GM03348 (cell line): ENCODE measurements at regions not wholly inside any gene's neighbourhood (a gene's known extent, or its start where the extent isn't known, plus 50 kb on each side); places are given as distances from the start of the nearest gene placed in this dataset.
"Not testable (repeated sequence)": the region's sequence is repeated elsewhere in the genome, so short reads cannot be mapped to it uniquely, and the experiment has no call there.

Experiments used
- DNase-seq: peaks from one replicate; pipeline ENCODE4 v3.0.0; 2012; ENCODE audit warnings: low spot score

DNA sequence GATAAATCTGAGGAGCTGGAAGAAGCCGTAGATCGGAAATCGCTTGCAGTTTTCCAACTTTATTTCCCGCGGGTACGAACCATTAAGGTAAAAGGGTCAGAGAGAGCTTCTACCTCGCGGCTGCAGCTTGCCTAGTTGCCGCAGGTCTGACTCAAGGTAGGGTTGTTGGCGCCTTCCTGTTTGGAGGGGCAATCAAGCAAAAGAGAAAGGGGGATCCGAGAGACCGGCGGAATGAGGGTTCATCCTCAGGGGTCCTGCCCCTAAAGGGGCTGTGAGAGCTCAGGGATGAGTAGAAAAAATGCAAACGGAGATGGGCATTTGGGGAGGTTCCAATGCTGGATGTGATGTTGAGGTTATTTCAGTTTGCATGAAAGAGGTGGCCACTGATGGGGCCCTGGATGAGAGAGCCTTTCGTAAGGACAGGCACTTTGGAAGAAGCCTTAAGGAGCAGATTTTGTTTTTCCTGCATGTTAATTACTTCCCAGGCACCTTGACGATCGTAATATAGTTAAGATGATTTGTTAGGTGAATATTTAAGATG is 265.4 kb downstream of the CGGBP1 start:
- no peak for DNase-seq

GRCh38 chr3:87792534-87793336 is 266.1 kb downstream of the CGGBP1 start, which contains the start of gene HTR1F:
Gene HTR1F (plus strand): TSS chr3:87792706.
- DNase-seq = peak; percentile 60

DNA sequence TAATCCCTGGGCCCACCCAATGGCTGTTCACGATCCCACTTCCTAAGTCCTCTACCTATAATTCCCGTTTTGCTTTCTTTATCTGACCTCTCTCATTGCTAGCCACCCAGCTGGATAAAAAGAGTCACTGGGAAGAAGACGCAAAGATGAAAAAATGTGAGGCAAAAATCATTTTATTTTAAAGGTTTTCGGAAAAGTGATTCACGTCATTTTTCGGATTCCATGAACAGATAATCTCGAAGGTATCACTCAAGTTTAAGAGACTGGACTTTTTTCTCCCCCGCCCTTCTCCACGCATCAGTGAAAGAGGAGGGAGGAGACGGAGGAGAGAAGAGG is 266.6 kb downstream of the CGGBP1 start:
- no peak for DNase-seq

- no peak for DNase-seq
These were observed 267.4 kb downstream of the CGGBP1 start for GRCh38 chr3:87791248-87792027.

DNA sequence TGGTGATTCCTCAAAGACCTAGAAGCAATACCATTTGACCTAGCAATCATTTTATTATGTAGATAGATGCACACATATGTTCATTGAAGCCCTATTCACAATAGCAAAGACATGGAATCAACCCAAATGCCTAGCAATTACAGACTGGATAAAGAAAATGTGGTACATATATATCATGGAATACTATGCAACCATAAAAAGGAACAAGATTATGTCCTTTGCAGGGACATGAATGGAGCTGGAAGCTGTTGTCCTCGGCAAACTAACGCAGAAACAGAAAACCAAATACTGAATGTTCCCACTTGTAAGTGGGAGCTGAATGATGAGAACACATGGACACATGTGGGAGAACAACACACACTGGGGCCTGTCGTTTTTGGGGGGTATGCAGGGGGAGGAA is 269.8 kb downstream of the CGGBP1 start:
- DNase-seq = not testable (repeated sequence)

DNA sequence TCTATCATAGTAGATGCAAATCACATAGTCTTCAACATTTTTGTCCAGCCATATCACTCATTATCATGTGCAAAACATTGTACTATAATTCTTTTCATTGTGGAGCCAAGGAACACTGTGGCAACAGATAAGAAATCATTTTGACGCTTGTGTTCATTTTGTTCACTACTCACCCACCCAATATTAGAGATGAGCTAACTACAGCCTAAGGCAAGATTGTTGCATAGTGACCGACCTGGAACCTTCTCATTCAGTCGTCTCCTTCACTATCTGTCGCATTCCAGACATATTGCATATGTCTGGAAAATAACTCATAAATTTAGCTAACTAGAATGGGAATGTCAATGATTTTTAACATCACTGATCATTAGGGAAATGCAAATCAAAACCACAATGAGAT is 270.3 kb downstream of the CGGBP1 start:
- no peak for DNase-seq

DNA sequence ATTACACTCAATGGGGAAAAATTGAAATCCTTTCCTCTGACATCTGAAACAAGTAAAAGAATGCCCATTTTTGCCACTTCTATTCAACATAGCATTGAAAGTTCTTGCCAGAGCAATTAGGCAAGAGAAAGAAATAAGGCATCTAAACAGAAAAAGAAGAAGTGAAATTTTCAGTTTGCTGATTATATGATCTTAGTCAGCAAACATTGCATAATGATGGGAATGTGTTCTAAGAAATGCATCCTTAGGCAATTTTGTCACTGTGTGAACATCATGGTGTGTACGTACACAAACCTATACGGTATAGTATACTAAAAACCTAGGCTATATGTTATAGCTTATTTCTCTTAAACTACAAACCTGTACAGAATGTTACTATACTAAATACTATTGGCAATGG is 278.0 kb downstream of the CGGBP1 start:
- no peak for DNase-seq

DNA sequence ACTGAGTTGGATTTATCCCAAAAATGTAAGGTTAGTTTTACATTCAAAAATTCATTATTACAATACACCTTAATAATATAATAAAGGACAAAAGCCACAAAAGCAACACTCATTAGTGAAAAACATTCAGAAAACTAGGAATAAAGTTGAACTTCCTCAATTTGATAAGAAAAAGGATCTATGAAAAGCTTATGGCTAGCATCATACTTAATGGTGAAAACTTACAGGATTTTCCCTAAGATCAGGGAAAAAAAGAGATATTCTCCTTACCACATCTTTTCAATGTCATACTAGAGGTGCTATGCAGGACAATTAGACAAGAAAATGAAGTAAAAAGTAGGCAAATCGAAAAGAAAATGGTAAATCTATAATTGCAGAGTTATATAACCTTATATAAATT is 279.9 kb downstream of the CGGBP1 start:
- no peak for DNase-seq

DNA sequence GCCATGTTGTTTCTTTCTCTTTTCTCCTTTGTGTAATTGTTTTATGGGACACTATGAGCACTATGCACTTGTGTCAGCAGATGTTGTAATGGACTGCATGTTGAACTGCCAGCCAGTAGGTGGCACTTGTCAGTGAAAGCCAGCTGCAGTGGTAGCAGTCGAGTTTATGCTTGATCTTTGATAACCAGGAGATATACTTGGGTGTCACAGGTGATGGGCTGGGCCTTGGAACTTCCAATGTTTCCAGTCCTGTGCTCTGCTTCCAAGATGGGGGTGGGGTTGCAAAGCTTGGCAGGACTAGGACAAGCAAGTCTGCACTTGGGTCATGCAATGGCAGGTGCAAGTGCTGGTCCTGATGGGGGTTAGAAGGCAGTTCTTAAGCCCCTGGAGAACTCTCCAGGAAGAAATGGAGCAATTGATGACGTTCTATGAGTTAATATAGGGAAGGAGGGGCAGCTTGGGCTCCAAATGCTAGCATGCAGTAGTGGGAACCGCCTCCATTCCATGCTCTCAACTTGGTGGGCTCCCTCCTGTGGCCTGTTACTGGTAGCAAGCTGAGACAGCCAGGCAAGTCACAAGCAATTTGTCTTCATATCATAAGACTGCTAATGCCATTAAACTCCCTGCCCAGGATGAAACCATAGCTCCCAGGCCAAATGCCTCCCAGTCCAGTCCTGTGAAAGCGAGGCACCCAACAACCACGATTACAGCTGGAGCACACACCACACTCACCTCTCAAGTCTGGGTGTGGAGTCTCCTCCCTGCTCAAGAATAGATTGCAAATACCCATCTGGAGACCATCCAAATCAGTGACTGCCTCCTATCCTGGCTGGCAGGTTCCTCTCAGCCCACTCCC is 287.2 kb downstream of the CGGBP1 start:
- peak; percentile 44 for DNase-seq

DNA sequence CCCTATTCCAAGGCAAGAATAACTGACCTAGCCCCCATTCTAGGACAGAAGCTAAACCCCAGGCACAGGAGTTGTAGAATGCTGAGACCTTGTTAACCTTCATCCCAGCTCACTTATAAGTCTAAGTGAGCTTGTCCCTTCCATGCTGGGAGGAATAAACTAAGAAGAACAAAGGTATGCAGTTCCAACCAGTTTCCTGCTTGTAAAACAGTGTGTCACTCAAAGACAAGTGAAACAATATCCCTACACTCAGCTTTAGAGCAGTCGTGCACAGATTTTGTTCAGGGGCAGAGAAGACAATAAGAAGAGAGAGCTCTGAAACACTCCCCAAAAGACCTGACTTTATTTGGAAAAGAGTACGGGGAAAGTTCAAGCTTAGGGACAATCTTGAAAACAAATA is 292.1 kb downstream of the CGGBP1 start:
- DNase-seq = no peak

GRCh38 chr3:87765256-87765655 is 293.5 kb downstream of the CGGBP1 start:
- no peak for DNase-seq

- DNase-seq = no peak
These were observed 297.0 kb downstream of the CGGBP1 start for GRCh38 chr3:87761795-87762194.

DNA sequence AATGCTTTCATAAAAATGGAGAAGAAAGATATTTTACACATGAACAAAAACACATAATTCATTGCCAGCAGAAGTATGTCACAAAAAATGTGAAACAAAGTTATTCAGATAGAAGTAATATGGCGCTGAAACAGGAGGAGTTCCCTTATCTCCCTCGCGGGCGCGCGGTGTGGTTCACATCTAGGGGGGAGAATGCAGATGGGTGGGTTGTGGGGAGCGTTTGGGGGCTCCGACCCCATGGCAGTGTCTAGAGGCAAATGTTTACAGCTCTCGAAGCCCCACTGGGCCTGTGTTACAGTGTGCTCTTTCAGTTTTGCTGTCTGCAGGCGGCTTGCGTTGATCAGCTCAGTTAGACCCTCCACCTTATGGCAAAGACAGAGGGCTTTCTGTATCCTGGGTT is 297.5 kb downstream of the CGGBP1 start:
- DNase-seq = no peak

- no peak for DNase-seq
These were observed 302.2 kb downstream of the CGGBP1 start for GRCh38 chr3:87756616-87757015.

DNA sequence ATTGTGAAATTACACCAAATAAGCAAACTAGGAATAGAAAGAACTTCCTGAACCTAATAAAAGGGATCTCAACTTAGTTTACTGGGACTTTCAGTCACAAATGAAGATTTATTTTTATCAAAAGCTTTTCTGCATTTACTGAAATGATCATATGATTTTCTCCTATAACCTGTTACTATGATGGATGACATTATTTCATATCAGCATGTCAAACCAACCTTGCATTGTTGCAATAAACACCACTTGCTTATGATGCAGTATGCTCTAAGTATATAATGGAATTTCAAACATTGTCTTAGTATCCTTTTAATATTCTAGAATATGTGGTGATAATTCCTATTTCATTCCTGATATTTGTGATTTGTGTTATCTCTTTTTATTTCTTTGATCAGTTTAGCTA is 303.0 kb downstream of the CGGBP1 start:
- no peak for DNase-seq

- no peak for DNase-seq
These were observed 316.6 kb downstream of the CGGBP1 start for GRCh38 chr3:87742250-87742649.

DNA sequence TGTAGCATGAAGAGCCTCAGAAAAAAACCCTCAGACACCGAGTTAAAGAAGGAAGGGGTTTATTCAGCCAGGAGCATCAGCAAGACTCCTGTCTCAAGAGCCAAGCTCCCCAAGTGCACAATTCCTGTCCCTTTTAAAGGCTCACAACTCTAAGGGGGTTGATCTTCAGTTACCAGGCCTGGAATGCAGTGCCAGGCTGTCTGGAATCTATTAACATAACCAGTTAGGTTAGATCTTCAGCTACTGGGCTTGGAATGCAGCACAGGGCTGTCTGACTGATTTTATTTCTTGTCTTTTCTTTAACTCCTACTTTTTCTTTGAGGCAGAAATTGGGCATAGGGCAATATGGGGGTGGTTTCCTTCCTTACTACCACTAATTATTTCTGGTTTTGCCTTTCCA is 317.9 kb downstream of the CGGBP1 start:
- not testable (repeated sequence) for DNase-seq

GRCh38 chr3:87737817-87738216 is 321.0 kb downstream of the CGGBP1 start:
- not testable (repeated sequence) for DNase-seq

DNA sequence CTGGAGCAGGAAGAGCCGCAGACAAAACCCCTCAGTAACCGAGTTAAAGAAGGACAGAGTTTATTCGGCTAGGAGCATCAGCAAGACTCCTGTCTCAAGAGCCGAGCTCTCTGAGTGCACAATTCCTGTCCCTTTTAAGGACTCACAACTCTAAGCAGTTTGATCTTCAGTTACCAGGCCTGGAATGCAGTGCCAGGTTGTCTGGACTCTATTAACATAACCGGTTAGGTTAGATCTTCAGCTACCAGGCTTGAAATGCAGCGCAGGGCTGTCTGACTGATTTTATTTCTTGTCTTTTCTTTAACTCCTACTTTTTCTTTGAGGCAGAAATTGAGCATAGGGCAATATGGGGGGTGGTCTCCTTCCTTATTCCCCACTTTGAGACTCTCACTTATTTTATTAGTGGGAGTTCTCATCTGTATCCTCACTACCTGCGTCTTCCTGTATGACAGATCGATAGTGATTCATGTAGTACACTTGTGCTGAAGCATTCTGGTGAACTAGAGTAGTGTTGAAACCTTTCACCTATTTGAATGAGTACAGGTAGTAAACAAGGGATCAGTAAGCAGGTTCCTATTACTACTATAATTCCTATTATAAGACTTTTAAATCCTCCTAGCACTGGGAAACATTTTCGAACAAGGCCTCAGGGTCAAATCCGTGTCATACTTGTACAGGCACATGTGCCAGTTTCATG is 325.0 kb downstream of the CGGBP1 start:
- DNase-seq = no peak

DNA sequence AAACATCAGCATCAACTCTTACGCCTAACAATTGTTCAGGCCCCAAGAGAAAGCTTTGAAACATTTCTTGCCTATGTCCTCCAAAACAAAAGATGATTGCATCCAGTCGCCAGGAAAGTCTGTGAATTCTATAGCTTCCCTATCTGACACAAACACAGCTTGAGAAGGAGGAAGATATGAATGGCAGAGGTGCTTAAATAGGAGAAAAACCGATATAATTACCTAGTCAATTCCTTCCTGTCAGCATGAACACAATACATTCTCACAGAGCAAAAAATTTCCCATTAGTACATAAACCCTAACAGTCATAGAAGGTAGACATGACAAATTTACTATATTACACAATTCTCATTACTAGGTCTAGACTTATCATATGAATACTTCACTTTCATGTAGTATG is 326.5 kb downstream of the CGGBP1 start:
- no peak for DNase-seq

- no peak for DNase-seq
These were observed 331.0 kb downstream of the CGGBP1 start for GRCh38 chr3:87727783-87728182.

- DNase-seq = no peak
These were observed 339.7 kb downstream of the CGGBP1 start for GRCh38 chr3:87719060-87719459.
